ENCODE measurements at regions not wholly inside any gene's neighbourhood (a gene's known extent, or its start where the extent isn't known, plus 50 kb on each side); places are given as distances from the start of the nearest gene placed in this dataset.

DNA sequence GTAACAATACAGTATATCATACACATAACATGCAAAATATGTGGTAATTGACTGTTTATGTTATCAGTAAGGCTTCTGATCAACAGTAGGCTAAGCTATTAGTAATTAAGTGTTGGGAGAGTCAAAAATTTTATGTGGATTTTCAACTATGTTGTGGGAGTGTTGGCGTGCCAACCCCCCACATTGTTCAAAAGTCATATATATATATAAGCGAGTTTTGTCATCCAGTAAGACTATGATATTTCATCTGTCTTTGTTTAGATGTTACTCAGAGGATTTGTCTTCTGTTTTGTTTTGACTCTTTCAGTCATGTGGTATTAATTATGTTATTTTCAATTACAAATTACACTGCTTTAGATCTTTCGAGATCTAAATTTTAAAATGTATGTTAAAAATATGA is 51.0 kb upstream of the RAP2B start:
- TF ChIP-seq EGR1 (IDR thresholded peaks at IDR 0.05) (no peak), TEAD4 (IDR thresholded peaks at IDR 0.05) (no peak), YY1 (IDR thresholded peaks at IDR 0.05; ENCODE audit: low read depth) (no peak), FOXM1 (IDR thresholded peaks at IDR 0.05; ENCODE audit: borderline replicate concordance, low read depth) (no peak), TCF12 (IDR thresholded peaks at IDR 0.05; ENCODE audit: low read depth) (no peak), CREB1 (IDR thresholded peaks at IDR 0.05; ENCODE audit: low read depth) (no peak), RAD21 (IDR thresholded peaks at IDR 0.05; ENCODE audit: low read depth) (no peak), CEBPB (IDR thresholded peaks at IDR 0.05) (no peak), TAF1 (IDR thresholded peaks at IDR 0.05; ENCODE audit: low read depth) (no peak), EP300 (IDR thresholded peaks at IDR 0.05; ENCODE audit: borderline replicate concordance) (no peak)
- TF ChIP-seq, protein P1, sequence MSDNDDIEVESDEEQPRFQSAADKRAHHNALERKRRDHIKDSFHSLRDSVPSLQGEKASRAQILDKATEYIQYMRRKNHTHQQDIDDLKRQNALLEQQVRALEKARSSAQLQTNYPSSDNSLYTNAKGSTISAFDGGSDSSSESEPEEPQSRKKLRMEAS (IDR thresholded peaks at IDR 0.05): no peak
- TF ChIP-seq, protein P2, sequence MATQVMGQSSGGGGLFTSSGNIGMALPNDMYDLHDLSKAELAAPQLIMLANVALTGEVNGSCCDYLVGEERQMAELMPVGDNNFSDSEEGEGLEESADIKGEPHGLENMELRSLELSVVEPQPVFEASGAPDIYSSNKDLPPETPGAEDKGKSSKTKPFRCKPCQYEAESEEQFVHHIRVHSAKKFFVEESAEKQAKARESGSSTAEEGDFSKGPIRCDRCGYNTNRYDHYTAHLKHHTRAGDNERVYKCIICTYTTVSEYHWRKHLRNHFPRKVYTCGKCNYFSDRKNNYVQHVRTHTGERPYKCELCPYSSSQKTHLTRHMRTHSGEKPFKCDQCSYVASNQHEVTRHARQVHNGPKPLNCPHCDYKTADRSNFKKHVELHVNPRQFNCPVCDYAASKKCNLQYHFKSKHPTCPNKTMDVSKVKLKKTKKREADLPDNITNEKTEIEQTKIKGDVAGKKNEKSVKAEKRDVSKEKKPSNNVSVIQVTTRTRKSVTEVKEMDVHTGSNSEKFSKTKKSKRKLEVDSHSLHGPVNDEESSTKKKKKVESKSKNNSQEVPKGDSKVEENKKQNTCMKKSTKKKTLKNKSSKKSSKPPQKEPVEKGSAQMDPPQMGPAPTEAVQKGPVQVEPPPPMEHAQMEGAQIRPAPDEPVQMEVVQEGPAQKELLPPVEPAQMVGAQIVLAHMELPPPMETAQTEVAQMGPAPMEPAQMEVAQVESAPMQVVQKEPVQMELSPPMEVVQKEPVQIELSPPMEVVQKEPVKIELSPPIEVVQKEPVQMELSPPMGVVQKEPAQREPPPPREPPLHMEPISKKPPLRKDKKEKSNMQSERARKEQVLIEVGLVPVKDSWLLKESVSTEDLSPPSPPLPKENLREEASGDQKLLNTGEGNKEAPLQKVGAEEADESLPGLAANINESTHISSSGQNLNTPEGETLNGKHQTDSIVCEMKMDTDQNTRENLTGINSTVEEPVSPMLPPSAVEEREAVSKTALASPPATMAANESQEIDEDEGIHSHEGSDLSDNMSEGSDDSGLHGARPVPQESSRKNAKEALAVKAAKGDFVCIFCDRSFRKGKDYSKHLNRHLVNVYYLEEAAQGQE (IDR thresholded peaks at IDR 0.05; ENCODE audit: low read depth): no peak

Measured in Ishikawa (cell line).